GM12891 (cell line): ENCODE measurements at regions not wholly inside any gene's neighbourhood (a gene's known extent, or its start where the extent isn't known, plus 50 kb on each side); places are given as distances from the start of the nearest gene placed in this dataset.

Experiments
- POLR2A ChIP-seq: IDR thresholded peaks from 2 replicates; pipeline ENCODE4 v1.6.1; 2011; ENCODE audit warnings: low read depth, low read length, control low read depth
- POLR2AphosphoS5 ChIP-seq: IDR thresholded peaks from 2 replicates; pipeline ENCODE4 v1.6.1; 2011; ENCODE audit warnings: low read depth, low read length, control low read depth
- POU2F2 ChIP-seq: IDR thresholded peaks from 2 replicates; pipeline ENCODE4 v1.6.1; 2011; ENCODE audit warnings: low read depth, mild to moderate bottlenecking, control low read depth, low read length, moderate library complexity
- SPI1 ChIP-seq: IDR thresholded peaks from 2 replicates; pipeline ENCODE4 v1.6.1; 2011; ENCODE audit warnings: low read depth, low read length, control low read depth
- TAF1 ChIP-seq: IDR thresholded peaks from 2 replicates; pipeline ENCODE4 v1.6.1; 2011; ENCODE audit warnings: low read depth, low read length, control low read depth

GRCh38 chr2:184186436-184186835 lies 411.9 kb upstream of the ZNF804A start:
- no peak for TF ChIP-seq TAF1
- TF ChIP-seq POLR2A: no peak
- no peak for TF ChIP-seq SPI1
- no peak for TF ChIP-seq POLR2AphosphoS5
- no peak for TF ChIP-seq POU2F2
